ENCODE measurements at regions not wholly inside any gene's neighbourhood (a gene's known extent, or its start where the extent isn't known, plus 50 kb on each side); places are given as distances from the start of the nearest gene placed in this dataset.

GRCh38 chr4:141783770-141784169 lies 147.4 kb downstream of the IL15 start:
- no peak for DNase-seq (ENCODE audit: low read depth)

DNA sequence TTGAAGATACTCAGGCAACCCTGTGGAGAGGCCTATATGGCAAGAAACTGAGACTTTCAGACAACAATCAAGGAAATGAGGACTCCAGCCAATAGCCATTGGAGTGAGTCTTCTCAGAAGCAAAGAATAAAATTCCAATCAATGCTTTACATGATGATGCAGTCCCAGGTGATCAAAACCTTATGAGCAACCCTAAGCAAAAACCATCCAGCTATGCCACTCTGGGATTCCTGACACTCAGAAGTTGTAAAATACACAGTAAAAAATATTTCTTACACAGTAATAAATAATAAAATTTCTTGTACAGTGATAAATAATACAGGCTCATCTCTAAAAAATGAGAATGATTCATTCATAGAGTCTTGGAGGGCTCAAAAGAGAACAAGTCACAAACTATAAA lies 150.6 kb downstream of the IL15 start:
- no peak for DNase-seq (ENCODE audit: low read depth)

- DNase-seq (ENCODE audit: low read depth), result no peak
These were observed 152.0 kb downstream of the IL15 start for GRCh38 chr4:141788169-141788915.

DNA sequence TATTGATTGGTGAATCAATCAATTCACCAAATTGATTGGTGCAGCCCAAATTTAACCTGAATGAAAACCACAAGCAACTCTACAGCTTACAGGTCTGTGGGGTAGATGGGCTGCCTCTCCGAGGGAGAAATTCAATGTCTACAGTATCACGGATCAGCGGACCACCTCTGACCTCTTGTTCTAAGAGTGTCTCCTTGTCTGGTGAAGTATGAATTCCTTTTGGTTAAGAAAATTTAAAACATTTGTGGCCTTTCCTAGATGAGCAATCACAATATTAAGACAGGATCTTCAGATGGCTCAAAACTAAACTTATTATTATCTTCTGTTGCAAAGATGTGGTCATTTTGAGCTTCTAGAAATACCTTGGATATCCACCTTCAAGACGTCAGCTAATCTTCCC lies 153.3 kb downstream of the IL15 start:
- no peak for DNase-seq (ENCODE audit: low read depth)

- no peak for DNase-seq (ENCODE audit: low read depth)
These were observed 155.8 kb downstream of the IL15 start for GRCh38 chr4:141792164-141792563.

DNA sequence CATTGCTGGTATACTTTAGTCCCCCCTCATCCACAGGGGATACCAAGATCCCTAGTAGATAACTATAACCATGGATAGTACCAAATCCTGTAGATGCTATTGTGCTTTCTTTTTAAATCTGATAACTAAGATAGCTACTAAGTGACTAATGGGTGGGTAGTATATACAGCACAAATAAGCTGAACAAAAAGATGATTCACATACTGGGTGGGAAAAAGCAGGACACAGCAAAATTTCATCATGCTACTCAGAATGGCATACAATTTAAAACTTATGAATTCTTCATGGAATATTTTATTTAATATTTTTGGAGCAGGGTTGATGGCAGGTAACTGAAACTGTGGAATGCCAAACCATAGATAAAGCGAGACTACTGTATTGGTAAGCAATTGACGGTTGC lies 161.6 kb downstream of the IL15 start:
- peak; percentile 62 for DNase-seq (ENCODE audit: low read depth)

DNA sequence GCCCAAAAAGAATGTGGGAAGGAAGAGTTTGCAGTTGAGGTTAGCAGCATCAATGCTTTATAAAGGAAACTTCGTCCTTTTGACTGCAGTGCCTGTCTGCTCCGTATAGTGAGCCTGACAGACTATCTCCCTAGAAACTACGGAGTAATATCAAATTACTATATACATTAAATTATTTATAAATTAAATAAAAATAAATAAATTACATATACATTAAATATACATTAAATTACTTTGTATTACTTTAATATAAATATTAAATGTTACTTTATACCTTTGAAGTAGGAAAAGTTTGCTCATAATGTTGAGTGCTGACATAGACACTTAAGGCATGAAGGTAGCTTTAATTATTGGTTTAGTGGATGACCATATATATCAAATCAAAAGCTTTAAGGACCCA lies 165.2 kb downstream of the IL15 start:
- DNase-seq (ENCODE audit: low read depth), result no peak

DNA sequence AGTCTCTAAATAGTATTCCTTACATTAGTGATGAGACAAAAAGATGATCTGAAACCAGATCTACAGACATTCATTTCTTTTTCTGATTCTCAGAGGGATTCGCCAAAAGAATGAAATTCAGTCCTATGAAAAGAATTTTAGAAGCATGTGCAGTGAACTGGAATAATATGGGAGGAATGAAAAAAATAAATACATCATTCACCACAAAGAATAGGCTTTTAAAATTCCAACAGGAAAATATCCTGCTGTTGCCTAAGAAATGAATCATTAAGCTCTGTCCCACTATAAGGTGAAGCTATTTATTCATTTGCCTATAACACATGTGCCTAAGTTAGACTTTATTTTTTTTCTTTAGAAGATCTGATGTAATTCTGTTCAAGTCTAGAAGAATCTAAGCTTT lies 165.9 kb downstream of the IL15 start:
- DNase-seq (ENCODE audit: low read depth), result peak; percentile 44

- peak; percentile 32 for DNase-seq (ENCODE audit: low read depth)
These were observed 168.5 kb downstream of the IL15 start for GRCh38 chr4:141804836-141805235.

DNA sequence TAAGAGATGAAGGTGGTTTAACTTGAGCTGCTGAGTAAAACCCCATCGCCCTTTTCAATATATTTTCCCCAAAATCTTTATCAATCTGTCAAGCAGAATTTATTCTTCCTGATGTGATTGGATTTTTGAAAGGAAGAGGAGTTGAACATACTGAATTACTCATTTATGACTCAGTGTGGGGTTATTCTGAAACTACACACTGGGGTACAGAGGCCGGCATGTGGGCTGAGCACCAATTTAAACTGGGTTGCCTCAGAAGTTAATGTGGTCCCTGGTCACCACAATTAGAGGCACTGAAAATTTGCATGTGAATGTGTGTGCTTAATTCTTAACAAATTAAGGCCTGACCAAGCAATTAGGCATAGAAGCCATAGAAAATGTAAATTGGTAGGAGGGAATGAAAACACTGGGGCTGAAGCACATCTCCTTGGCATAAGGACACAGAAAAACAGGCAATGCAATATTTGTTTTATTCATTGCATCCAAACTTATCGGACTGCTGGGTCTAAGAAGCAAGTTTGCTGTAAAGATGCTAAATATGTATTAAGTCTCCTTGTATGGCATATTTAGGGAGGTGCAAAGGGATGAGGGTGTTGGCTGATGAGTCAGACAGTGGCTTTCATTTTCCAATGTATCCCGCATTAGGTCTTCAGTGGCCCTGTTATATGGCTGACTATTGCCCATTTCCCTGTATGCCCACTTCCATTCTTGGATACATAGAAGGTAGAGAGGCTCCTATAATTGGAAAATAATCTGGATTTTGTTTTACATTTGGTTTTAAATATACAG lies 170.9 kb downstream of the IL15 start:
- peak; percentile 73 for DNase-seq (ENCODE audit: low read depth)

GRCh38 chr4:141810038-141810711 lies 173.8 kb downstream of the IL15 start:
- DNase-seq (ENCODE audit: low read depth), result no peak

- DNase-seq (ENCODE audit: low read depth), result no peak
These were observed 174.5 kb downstream of the IL15 start for GRCh38 chr4:141810712-141811375.

DNA sequence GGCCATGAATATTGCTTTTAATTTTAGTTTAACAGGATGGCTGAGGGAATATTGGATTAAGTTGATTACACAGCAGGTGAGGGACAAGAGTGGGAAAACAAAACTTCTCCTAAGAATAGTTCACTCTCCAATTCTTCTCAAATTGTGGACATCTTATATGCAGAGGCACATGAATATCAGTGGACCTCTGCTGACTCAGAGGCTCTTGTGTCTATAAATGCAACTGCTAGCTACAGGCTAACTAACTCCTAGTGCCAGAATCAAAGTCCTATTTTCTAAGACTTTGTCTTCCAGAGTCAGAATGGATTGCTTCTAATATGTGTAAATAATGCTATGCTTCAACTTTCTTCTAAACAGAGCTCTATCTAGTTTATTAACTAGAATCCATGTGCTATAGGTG lies 175.8 kb downstream of the IL15 start:
- DNase-seq (ENCODE audit: low read depth), result no peak

GRCh38 chr4:141814499-141814898 lies 178.1 kb downstream of the IL15 start:
- no peak for DNase-seq (ENCODE audit: low read depth)

DNA sequence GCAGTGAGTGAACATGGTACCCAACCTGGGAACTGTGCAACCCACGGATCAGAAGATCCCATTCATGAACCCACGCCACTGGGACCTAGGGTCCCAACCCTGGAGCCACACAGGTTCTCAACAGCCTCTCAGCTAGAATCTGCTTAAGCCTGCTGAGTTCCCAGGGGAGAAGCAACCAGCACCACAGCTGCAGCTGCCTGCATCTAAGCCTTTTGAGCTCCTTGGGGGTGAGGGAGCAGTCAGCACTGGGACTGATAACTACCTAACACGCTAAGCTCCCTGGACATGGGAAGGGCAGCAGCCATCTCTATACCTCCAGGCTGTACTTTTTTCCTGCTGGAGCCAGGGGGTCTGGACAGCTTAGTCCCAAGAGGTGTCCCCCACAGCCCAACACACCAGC lies 179.3 kb downstream of the IL15 start:
- DNase-seq (ENCODE audit: low read depth), result no peak

DNA sequence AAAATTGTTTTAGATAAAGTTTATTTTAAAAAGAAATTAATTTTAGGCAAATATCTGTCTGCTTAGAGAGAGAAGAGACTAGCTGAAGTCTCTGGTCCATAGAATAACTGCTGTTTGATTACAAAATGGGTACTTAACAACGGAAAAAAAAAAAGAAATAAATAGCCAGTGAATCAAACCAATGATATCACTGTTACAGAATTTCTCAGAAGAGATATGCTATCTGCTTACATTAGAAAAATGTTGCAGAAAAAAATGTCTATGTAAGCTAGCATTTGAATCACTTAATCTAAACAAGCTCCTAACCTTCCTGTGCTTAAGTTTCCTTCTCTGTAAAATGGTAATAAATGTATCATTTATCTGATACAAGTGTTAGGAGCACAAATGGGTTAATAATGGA lies 189.9 kb downstream of the IL15 start:
- no peak for DNase-seq (ENCODE audit: low read depth)

DNA sequence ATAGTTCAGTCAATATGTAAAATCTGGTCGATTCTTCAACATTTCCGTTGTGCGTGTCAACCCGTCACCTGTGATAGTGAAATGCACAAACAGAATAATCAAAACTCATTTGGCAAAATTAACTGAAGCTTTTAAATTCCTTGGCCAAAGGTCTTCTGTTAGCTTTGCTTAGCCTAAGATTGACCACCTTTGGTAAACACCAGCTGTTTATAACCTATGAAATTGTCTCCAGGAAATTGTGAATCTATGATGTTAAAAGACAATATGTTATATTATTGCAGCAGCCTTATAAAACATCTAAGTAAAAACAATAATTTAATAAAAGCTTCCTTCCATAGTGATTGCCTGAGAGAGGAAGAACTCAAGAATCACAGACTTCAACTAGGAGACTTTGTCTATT lies 196.8 kb downstream of the IL15 start:
- DNase-seq (ENCODE audit: low read depth), result no peak

DNA sequence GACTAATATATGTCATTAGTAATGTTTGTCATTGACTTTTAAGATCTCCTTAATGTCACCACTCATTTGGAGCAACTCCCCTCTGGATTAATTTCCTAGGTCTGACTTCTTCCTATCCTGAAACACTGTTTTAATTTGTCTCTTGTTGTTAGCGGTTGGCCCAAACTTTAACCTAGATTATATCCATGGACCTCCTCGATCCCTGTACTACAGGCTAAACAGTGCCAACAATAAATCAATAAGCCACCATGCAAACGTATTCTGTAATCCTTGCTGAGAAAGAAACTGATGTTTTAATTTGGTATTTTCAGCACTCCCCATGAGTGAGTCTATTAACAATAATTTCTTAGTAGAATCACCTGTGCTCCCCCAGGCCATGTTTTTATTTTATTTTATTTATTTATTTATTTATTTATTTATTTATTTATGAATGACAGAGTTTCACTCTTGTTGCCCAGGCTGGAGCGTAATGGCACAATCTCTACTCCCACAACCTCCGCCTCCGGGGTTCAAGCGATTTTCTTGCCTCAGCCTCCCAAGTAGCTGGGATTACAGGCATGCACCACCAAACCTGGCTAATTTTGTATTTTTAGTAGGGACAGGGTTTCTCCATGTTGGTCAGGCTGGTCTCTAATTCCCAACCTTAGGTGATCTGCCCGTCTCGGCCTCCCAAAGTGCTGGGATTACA lies 204.1 kb downstream of the IL15 start:
- no peak for DNase-seq (ENCODE audit: low read depth)

GRCh38 chr4:141843136-141843535 lies 206.8 kb downstream of the IL15 start:
- no peak for DNase-seq (ENCODE audit: low read depth)

- peak; percentile 12 for DNase-seq (ENCODE audit: low read depth)
These were observed 209.5 kb downstream of the IL15 start for GRCh38 chr4:141845901-141846300.

GRCh38 chr4:141849367-141849766 lies 213.0 kb downstream of the IL15 start:
- no peak for DNase-seq (ENCODE audit: low read depth)

GRCh38 chr4:141849778-141850177 lies 213.4 kb downstream of the IL15 start:
- DNase-seq (ENCODE audit: low read depth), result no peak
